HTR-8/SVneo (cell line): ENCODE measurements at regions not wholly inside any gene's neighbourhood (a gene's known extent, or its start where the extent isn't known, plus 50 kb on each side); places are given as distances from the start of the nearest gene placed in this dataset.

Source experiments
- DNase-seq: peaks from one replicate; pipeline ENCODE4 v3.0.0; 2011; ENCODE audit warnings: low spot score, mixed read lengths; ENCODE audit not compliant: insufficient read length
- FAIRE-seq: peaks from 2 replicates; lab custom pipeline; 2011; peaks lifted over from hg19 to GRCh38; lab: Jason Lieb, UNC

GRCh38 chr7:132072873-132073272 lies 503.4 kb downstream of the PLXNA4 start:
- FAIRE-seq (no peak), DNase-seq (no peak)

- DNase-seq: no peak
- no peak for FAIRE-seq
Measured at GRCh38 chr7:132072165-132072564, 504.1 kb downstream of the PLXNA4 start.

GRCh38 chr7:132069306-132069705 lies 507.0 kb downstream of the PLXNA4 start:
- FAIRE-seq (no peak), DNase-seq (no peak)

- FAIRE-seq: no peak
Measured at GRCh38 chr7:132066761-132067171, 509.5 kb downstream of the PLXNA4 start.

GRCh38 chr7:132065989-132066603 lies 509.7 kb upstream of the PODXL start:
- DNase-seq (no peak), FAIRE-seq (no peak)

More at GRCh38 chr7:132066761-132067171, 509.5 kb downstream of the PLXNA4 start:
- DNase-seq: no peak

GRCh38 chr7:132065193-132065988 lies 509.0 kb upstream of the PODXL start:
- FAIRE-seq (peak; percentile 78), DNase-seq (peak; percentile 84)

- no peak for FAIRE-seq
- no peak for DNase-seq
Measured at GRCh38 chr7:132063800-132064199, 507.4 kb upstream of the PODXL start.

GRCh38 chr7:132061937-132062336 lies 505.5 kb upstream of the PODXL start:
- DNase-seq (no peak), FAIRE-seq (no peak)

- DNase-seq (no peak), FAIRE-seq (no peak)
Measured at GRCh38 chr7:132059141-132059540, 502.7 kb upstream of the PODXL start.

GRCh38 chr7:132055336-132056120 lies 499.1 kb upstream of the PODXL start:
- DNase-seq (no peak), FAIRE-seq (no peak)

GRCh38 chr7:132053871-132054270 lies 497.4 kb upstream of the PODXL start:
- no peak for DNase-seq
- no peak for FAIRE-seq

GRCh38 chr7:132051311-132051710 lies 494.9 kb upstream of the PODXL start:
- no peak for FAIRE-seq

GRCh38 chr7:132049462-132050304 lies 493.3 kb upstream of the PODXL start:
- DNase-seq (no peak), FAIRE-seq (no peak)

More at GRCh38 chr7:132051311-132051710, 494.9 kb upstream of the PODXL start:
- DNase-seq: no peak

GRCh38 chr7:132045481-132045980 lies 489.1 kb upstream of the PODXL start:
- DNase-seq (no peak), FAIRE-seq (no peak)

GRCh38 chr7:132045002-132045401 lies 488.6 kb upstream of the PODXL start:
- DNase-seq (no peak), FAIRE-seq (no peak)

GRCh38 chr7:132044247-132044646 lies 487.8 kb upstream of the PODXL start:
- no peak for FAIRE-seq

GRCh38 chr7:132041108-132041507 lies 484.7 kb upstream of the PODXL start:
- FAIRE-seq (no peak), DNase-seq (no peak)

More at GRCh38 chr7:132044247-132044646, 487.8 kb upstream of the PODXL start:
- DNase-seq: no peak

GRCh38 chr7:132035517-132036362 lies 479.3 kb upstream of the PODXL start:
- FAIRE-seq (no peak), DNase-seq (no peak)
